HAP-1 (cell line): ENCODE measurements at regions not wholly inside any gene's neighbourhood (a gene's known extent, or its start where the extent isn't known, plus 50 kb on each side); places are given as distances from the start of the nearest gene placed in this dataset.

Source experiments
- DNase-seq, 2 experiments: peaks; one replicate each; pipeline ENCODE4 v3.0.0-alpha.2; 2016 to 2020; ENCODE audit warnings: low spot score in 2 of 2
- H3K27me3 ChIP-seq: fragments of 250-450 bp; sonication (Bioruptor Pico); 2 replicates; pipeline ENCODE4 v1.5.1; 2020; ENCODE audit warnings: low read depth, mild to moderate bottlenecking, moderate library complexity
- H3K36me3 ChIP-seq: fragments of 250-450 bp; sonication (Bioruptor Pico); replicated peaks from 2 replicates; pipeline ENCODE4 v1.5.1; 2020; ENCODE audit warnings: mild to moderate bottlenecking
- H3K4me1 ChIP-seq: fragments of 250-450 bp; sonication (Bioruptor Pico); 2 replicates; pipeline ENCODE4 v1.5.1; 2020; ENCODE audit warnings: mild to moderate bottlenecking
- H3K4me3 ChIP-seq: fragments of 250-450 bp; sonication (Bioruptor Pico); 2 replicates; pipeline ENCODE4 v1.5.1; 2020; ENCODE audit warnings: mild to moderate bottlenecking, moderate library complexity
- H3K9me3 ChIP-seq: fragments of 250-450 bp; sonication (Bioruptor Pico); 2 replicates; pipeline ENCODE4 v1.5.1; 2020; ENCODE audit warnings: mild to moderate bottlenecking, moderate library complexity
- in situ Hi-C: fragments of 300-500 bp; cut with MboI; formaldehyde crosslinking; loops from 3 replicates; pipeline ENCODE4 v1.14.3; 2020; ENCODE audit warnings: low sequenced_read_pairs, inconsistent platforms, mixed read lengths

- no peak for DNase-seq
- no peaks in the 10 kb centered on the region for H3K36me3 ChIP-seq
- in situ Hi-C loops: no loop called here
- no peaks in the 10 kb centered on the region for H3K27me3 ChIP-seq
- no peaks in the 10 kb centered on the region for H3K4me1 ChIP-seq
- no peak overlapping the region for H3K4me3 ChIP-seq
- H3K9me3 ChIP-seq: no peaks in the 10 kb centered on the region
Observed at GRCh38 chr2:60400462-60401246, 152.8 kb downstream of the BCL11A start.

- no peaks in the 10 kb centered on the region for H3K9me3 ChIP-seq
- H3K4me3 ChIP-seq: no peak overlapping the region
- in situ Hi-C loops: no loop called here
- DNase-seq: no peak
- no peaks in the 10 kb centered on the region for H3K36me3 ChIP-seq
- peaks cover 11% of the 10 kb centered on the region for H3K4me1 ChIP-seq
- H3K27me3 ChIP-seq: no peaks in the 10 kb centered on the region
Observed at GRCh38 chr2:60394463-60394862, 159.0 kb downstream of the BCL11A start.

- H3K4me3 ChIP-seq: no peak overlapping the region
- no peaks in the 10 kb centered on the region for H3K9me3 ChIP-seq
- no peaks in the 10 kb centered on the region for H3K36me3 ChIP-seq
- no peaks in the 10 kb centered on the region for H3K27me3 ChIP-seq
- DNase-seq: no peak
- H3K4me1 ChIP-seq: peaks cover 11% of the 10 kb centered on the region
- in situ Hi-C loops: no loop called here
Observed at GRCh38 chr2:60391649-60392375, 161.6 kb downstream of the BCL11A start.

- no peak for DNase-seq
- H3K36me3 ChIP-seq: no peaks in the 10 kb centered on the region
- H3K4me1 ChIP-seq: peaks cover 11% of the 10 kb centered on the region
- in situ Hi-C loops: no loop called here
- no peaks in the 10 kb centered on the region for H3K27me3 ChIP-seq
- H3K9me3 ChIP-seq: no peaks in the 10 kb centered on the region
- H3K4me3 ChIP-seq: no peak overlapping the region
Observed at GRCh38 chr2:60391230-60391629, 162.2 kb downstream of the BCL11A start.

GRCh38 chr2:60386436-60386835 lies 167.0 kb downstream of the BCL11A start:
- Histone ChIP-seq H3K27me3 (no peaks in the 10 kb centered on the region), H3K36me3 (no peaks in the 10 kb centered on the region), H3K4me1 (no peaks in the 10 kb centered on the region), H3K4me3 (no peak overlapping the region), H3K9me3 (no peaks in the 10 kb centered on the region)
- in situ Hi-C loops: no loop called here
- DNase-seq: no peak

GRCh38 chr2:60385648-60386047 lies 167.8 kb downstream of the BCL11A start:
- no peak overlapping the region for H3K4me3 ChIP-seq
- H3K27me3 ChIP-seq: no peaks in the 10 kb centered on the region
- in situ Hi-C loops: no loop called here
- no peak for DNase-seq
- H3K4me1 ChIP-seq: no peaks in the 10 kb centered on the region
- H3K9me3 ChIP-seq: no peaks in the 10 kb centered on the region
- no peaks in the 10 kb centered on the region for H3K36me3 ChIP-seq

- H3K27me3 ChIP-seq: no peaks in the 10 kb centered on the region
- H3K9me3 ChIP-seq: no peaks in the 10 kb centered on the region
- no peaks in the 10 kb centered on the region for H3K4me1 ChIP-seq
- no peaks in the 10 kb centered on the region for H3K36me3 ChIP-seq
- no peak overlapping the region for H3K4me3 ChIP-seq
- DNase-seq: no peak
- in situ Hi-C loops: no loop called here
Observed at GRCh38 chr2:60383401-60384143, 169.9 kb downstream of the BCL11A start.

GRCh38 chr2:60380411-60380810 lies 173.0 kb downstream of the BCL11A start:
- no peak for DNase-seq
- Histone ChIP-seq H3K27me3 (no peaks in the 10 kb centered on the region), H3K4me3 (no peak overlapping the region), H3K9me3 (no peaks in the 10 kb centered on the region), H3K36me3 (no peaks in the 10 kb centered on the region), H3K4me1 (no peaks in the 10 kb centered on the region)
- in situ Hi-C loops: no loop called here

GRCh38 chr2:60379684-60380083 lies 173.8 kb downstream of the BCL11A start:
- Histone ChIP-seq H3K36me3 (no peaks in the 10 kb centered on the region), H3K4me1 (no peaks in the 10 kb centered on the region), H3K4me3 (no peak overlapping the region), H3K27me3 (no peaks in the 10 kb centered on the region), H3K9me3 (no peaks in the 10 kb centered on the region)
- in situ Hi-C loops: no loop called here
- DNase-seq: no peak

- no peak overlapping the region for H3K4me3 ChIP-seq
- no peaks in the 10 kb centered on the region for H3K4me1 ChIP-seq
- no peaks in the 10 kb centered on the region for H3K27me3 ChIP-seq
- no peaks in the 10 kb centered on the region for H3K36me3 ChIP-seq
- DNase-seq: no peak
- H3K9me3 ChIP-seq: no peaks in the 10 kb centered on the region
- in situ Hi-C loops: no loop called here
Observed at GRCh38 chr2:60379216-60379615, 174.2 kb downstream of the BCL11A start.

- Histone ChIP-seq H3K36me3 (no peaks in the 10 kb centered on the region), H3K4me3 (no peak overlapping the region), H3K4me1 (no peaks in the 10 kb centered on the region), H3K9me3 (no peaks in the 10 kb centered on the region), H3K27me3 (no peaks in the 10 kb centered on the region)
- in situ Hi-C loops: no loop called here
- no peak for DNase-seq
Observed at GRCh38 chr2:60377825-60378224, 175.6 kb downstream of the BCL11A start.

GRCh38 chr2:60376252-60376651 lies 177.2 kb downstream of the BCL11A start:
- Histone ChIP-seq H3K4me1 (no peaks in the 10 kb centered on the region), H3K9me3 (no peaks in the 10 kb centered on the region), H3K4me3 (no peak overlapping the region), H3K27me3 (no peaks in the 10 kb centered on the region), H3K36me3 (no peaks in the 10 kb centered on the region)
- in situ Hi-C loops: no loop called here
- DNase-seq: no peak

- Histone ChIP-seq H3K4me3 (no peak overlapping the region), H3K4me1 (no peaks in the 10 kb centered on the region), H3K27me3 (no peaks in the 10 kb centered on the region), H3K9me3 (no peaks in the 10 kb centered on the region), H3K36me3 (no peaks in the 10 kb centered on the region)
- no peak for DNase-seq
- in situ Hi-C loops: no loop called here
Observed at GRCh38 chr2:60371681-60372080, 181.8 kb downstream of the BCL11A start.

- Histone ChIP-seq H3K27me3 (no peaks in the 10 kb centered on the region), H3K36me3 (no peaks in the 10 kb centered on the region), H3K9me3 (no peaks in the 10 kb centered on the region), H3K4me3 (no peak overlapping the region), H3K4me1 (no peaks in the 10 kb centered on the region)
- no peak for DNase-seq
- in situ Hi-C loops: no loop called here
Observed at GRCh38 chr2:60371219-60371618, 182.2 kb downstream of the BCL11A start.
